ENCODE measurements at regions not wholly inside any gene's neighbourhood (a gene's known extent, or its start where the extent isn't known, plus 50 kb on each side); places are given as distances from the start of the nearest gene placed in this dataset.

GRCh38 chr14:27612121-27612520, 1014.3 kb upstream of the NOVA1 start:
- TF ChIP-seq TAF1 (IDR thresholded peaks at IDR 0.05; ENCODE audit: low read depth) (no peak), CEBPB (IDR thresholded peaks at IDR 0.05) (no peak), TEAD4 (IDR thresholded peaks at IDR 0.05) (no peak), USF1 (IDR thresholded peaks at IDR 0.05) (no peak), EP300 (IDR thresholded peaks at IDR 0.05; ENCODE audit: borderline replicate concordance) (no peak), NFIC (IDR thresholded peaks at IDR 0.05) (no peak), RAD21 (IDR thresholded peaks at IDR 0.05; ENCODE audit: low read depth) (no peak), CREB1 (IDR thresholded peaks at IDR 0.05; ENCODE audit: low read depth) (no peak), ZBTB7A (IDR thresholded peaks at IDR 0.05; ENCODE audit: low read depth) (no peak), YY1 (IDR thresholded peaks at IDR 0.05; ENCODE audit: low read depth) (no peak), REST (IDR thresholded peaks at IDR 0.05; ENCODE audit: low read depth) (no peak), EGR1 (IDR thresholded peaks at IDR 0.05) (no peak), MAX (IDR thresholded peaks at IDR 0.05) (no peak)
